GM19372 (cell line): ENCODE measurements at regions not wholly inside any gene's neighbourhood (a gene's known extent, or its start where the extent isn't known, plus 50 kb on each side); places are given as distances from the start of the nearest gene placed in this dataset.

Experiments used
- ATAC-seq: cut with Tn5 transposase; IDR thresholded peaks from one replicate; pipeline ENCODE4 v1.9.1; 2021; ENCODE audit warnings: mild to moderate bottlenecking, low read depth, moderate library complexity; ENCODE audit not compliant: unreplicated experiment

GRCh38 chr12:127351481-127352010 is 915.4 kb upstream of the TMEM132C start:
- ATAC-seq: no peak

GRCh38 chr12:127355061-127355841 is 911.7 kb upstream of the TMEM132C start:
- no peak for ATAC-seq

GRCh38 chr12:127358888-127359287 is 908.1 kb upstream of the TMEM132C start:
- ATAC-seq: no peak

- ATAC-seq: no peak
These were observed 906.4 kb upstream of the TMEM132C start for GRCh38 chr12:127360580-127360979.

- no peak for ATAC-seq
These were observed 904.8 kb upstream of the TMEM132C start for GRCh38 chr12:127362121-127362520.

- no peak for ATAC-seq
These were observed 903.6 kb upstream of the TMEM132C start for GRCh38 chr12:127363392-127363791.

GRCh38 chr12:127373559-127373958 is 893.4 kb upstream of the TMEM132C start:
- ATAC-seq: no peak

- ATAC-seq: no peak
These were observed 892.5 kb upstream of the TMEM132C start for GRCh38 chr12:127374447-127374846.

GRCh38 chr12:127381043-127381668 is 885.8 kb upstream of the TMEM132C start:
- peak; percentile 81 for ATAC-seq

- no peak for ATAC-seq
These were observed 885.3 kb upstream of the TMEM132C start for GRCh38 chr12:127381681-127382080.

GRCh38 chr12:127383281-127383680 is 883.7 kb upstream of the TMEM132C start:
- no peak for ATAC-seq

GRCh38 chr12:127386723-127387122 is 880.2 kb upstream of the TMEM132C start:
- no peak for ATAC-seq

- no peak for ATAC-seq
These were observed 878.0 kb upstream of the TMEM132C start for GRCh38 chr12:127388985-127389384.

GRCh38 chr12:127389923-127390322 is 877.0 kb upstream of the TMEM132C start:
- ATAC-seq: no peak

- no peak for ATAC-seq
These were observed 873.5 kb upstream of the TMEM132C start for GRCh38 chr12:127393465-127393864.

GRCh38 chr12:127393896-127394295 is 873.1 kb upstream of the TMEM132C start:
- no peak for ATAC-seq

- no peak for ATAC-seq
These were observed 870.2 kb upstream of the TMEM132C start for GRCh38 chr12:127396734-127397133.

GRCh38 chr12:127398016-127398710 is 868.8 kb upstream of the TMEM132C start:
- ATAC-seq: no peak

GRCh38 chr12:127399451-127399850 is 867.5 kb upstream of the TMEM132C start:
- ATAC-seq: no peak

GRCh38 chr12:127400221-127400620 is 866.7 kb upstream of the TMEM132C start:
- no peak for ATAC-seq

- ATAC-seq: no peak
These were observed 866.0 kb upstream of the TMEM132C start for GRCh38 chr12:127401005-127401404.
